ENCODE measurements at regions not wholly inside any gene's neighbourhood (a gene's known extent, or its start where the extent isn't known, plus 50 kb on each side); places are given as distances from the start of the nearest gene placed in this dataset.
A peak's percentile ranks its signal among the peaks of the same experiment; 100 is the strongest.

- no peak overlapping the region for H3K4me3 Mint-ChIP-seq
These were observed 57.9 kb upstream of the PTGFRN start for GRCh38 chr1:116851846-116852245.

DNA sequence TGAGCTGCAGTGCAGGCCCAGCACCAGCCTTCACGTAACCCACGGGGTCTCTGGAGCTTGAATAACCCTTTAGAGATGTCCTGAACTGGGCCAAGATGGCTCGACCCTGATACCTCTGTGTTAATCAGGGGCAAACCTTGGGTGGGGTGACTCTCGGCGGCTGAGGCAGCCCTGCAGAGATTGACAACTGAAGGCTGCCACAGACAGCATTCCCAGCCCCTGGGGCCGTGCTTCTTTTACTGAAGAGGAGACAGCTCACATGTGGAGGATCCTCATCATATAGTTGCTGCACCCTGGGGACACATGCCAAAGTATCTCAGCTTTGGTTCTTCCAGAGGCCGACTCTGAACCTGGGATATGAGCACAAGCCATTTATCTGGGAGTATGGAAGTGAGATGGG, 57.3 kb upstream of the PTGFRN start:
- no peak overlapping the region for H3K27ac Mint-ChIP-seq
- Histone ChIP-seq H3K4me1 (ENCODE audit: control insufficient read depth, insufficient read depth, low read length, poor library complexity, severe bottlenecking) (peaks cover 3% of the 10 kb centered on the region), H3K27me3 (ENCODE audit: control insufficient read depth, insufficient read depth, low read length) (no peaks in the 10 kb centered on the region), H3K27ac (ENCODE audit: insufficient read depth, low read length, poor library complexity, severe bottlenecking) (no peak overlapping the region), H3K4me3 (ENCODE audit: low read depth, low read length) (no peak overlapping the region), H3K9me3 (ENCODE audit: control insufficient read depth in 2 of 2, low read length in 2 of 2) (no peaks in the 10 kb centered on the region), H3K36me3 (ENCODE audit: control insufficient read depth, insufficient read depth, low read length) (no peaks in the 10 kb centered on the region)
- no peak overlapping the region for H3K4me3 Mint-ChIP-seq
- H3K36me3 Mint-ChIP-seq: no peaks in the 10 kb centered on the region
- DNase-seq: no peak
- no peaks in the 10 kb centered on the region for H3K27me3 Mint-ChIP-seq
- H3K9me3 Mint-ChIP-seq: peaks cover 0 to 1% (median 0%) of the 10 kb centered on the region in 7 donors
- peaks cover 11 to 32% (median 18%) of the 10 kb centered on the region in 4 donors for H3K4me1 Mint-ChIP-seq
- no peak for ATAC-seq (ENCODE audit: low read depth in 2 of 2)

More at GRCh38 chr1:116851846-116852245, 57.9 kb upstream of the PTGFRN start:
- H3K4me1 Mint-ChIP-seq: peaks cover 11 to 32% (median 18%) of the 10 kb centered on the region in 4 donors
- H3K9me3 ChIP-seq (ENCODE audit: control insufficient read depth in 2 of 2, low read length in 2 of 2): no peaks in the 10 kb centered on the region
- DNase-seq (no peak), ATAC-seq (ENCODE audit: low read depth in 2 of 2) (no peak)
- no peaks in the 10 kb centered on the region for H3K36me3 Mint-ChIP-seq
- H3K9me3 Mint-ChIP-seq: peaks cover 0 to 1% (median 0%) of the 10 kb centered on the region in 7 donors
- H3K36me3 ChIP-seq (ENCODE audit: control insufficient read depth, insufficient read depth, low read length): no peaks in the 10 kb centered on the region
- no peaks in the 10 kb centered on the region for H3K27me3 Mint-ChIP-seq
- peaks cover 3% of the 10 kb centered on the region for H3K4me1 ChIP-seq (ENCODE audit: control insufficient read depth, insufficient read depth, low read length, poor library complexity, severe bottlenecking)
- H3K27ac Mint-ChIP-seq: no peak overlapping the region
- H3K27me3 ChIP-seq (ENCODE audit: control insufficient read depth, insufficient read depth, low read length): no peaks in the 10 kb centered on the region
- no peak overlapping the region for H3K27ac ChIP-seq (ENCODE audit: insufficient read depth, low read length, poor library complexity, severe bottlenecking)
- H3K4me3 ChIP-seq (ENCODE audit: low read depth, low read length): no peak overlapping the region

DNA sequence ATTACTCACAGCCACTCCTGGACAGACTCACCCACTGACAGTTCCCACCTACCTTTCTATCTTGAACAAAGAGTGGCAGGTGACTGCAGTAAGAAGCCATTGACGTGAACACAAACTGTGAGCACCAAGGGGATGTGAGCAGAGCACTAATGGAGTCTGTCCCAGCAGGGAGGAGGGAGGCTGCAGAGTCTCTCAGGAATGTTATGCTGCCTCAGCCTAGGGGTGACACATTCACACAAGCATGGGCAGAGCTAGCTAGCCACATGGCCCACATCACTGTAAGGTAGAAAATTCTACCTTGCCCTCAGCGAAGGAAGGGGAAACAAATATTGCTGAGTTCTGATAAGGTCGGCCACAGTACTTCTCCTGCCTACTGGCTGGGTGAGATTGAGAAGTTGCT, 56.8 kb upstream of the PTGFRN start:
- Mint-ChIP-seq H3K9me3 (peaks cover 0 to 1% (median 0%) of the 10 kb centered on the region in 7 donors), H3K4me1 (peaks cover 8 to 28% (median 16%) of the 10 kb centered on the region in 4 donors), H3K4me3 (no peak overlapping the region), H3K27ac (no peak overlapping the region), H3K36me3 (no peaks in the 10 kb centered on the region), H3K27me3 (no peaks in the 10 kb centered on the region)
- H3K4me1 ChIP-seq (ENCODE audit: control insufficient read depth, insufficient read depth, low read length, poor library complexity, severe bottlenecking): peaks cover 3% of the 10 kb centered on the region
- no peak for DNase-seq
- no peak overlapping the region for H3K27ac ChIP-seq (ENCODE audit: insufficient read depth, low read length, poor library complexity, severe bottlenecking)
- ATAC-seq (ENCODE audit: low read depth in 2 of 2): no peak
- H3K4me3 ChIP-seq (ENCODE audit: low read depth, low read length): no peak overlapping the region
- H3K9me3 ChIP-seq (ENCODE audit: control insufficient read depth in 2 of 2, low read length in 2 of 2): no peaks in the 10 kb centered on the region
- no peaks in the 10 kb centered on the region for H3K36me3 ChIP-seq (ENCODE audit: control insufficient read depth, insufficient read depth, low read length)
- H3K27me3 ChIP-seq (ENCODE audit: control insufficient read depth, insufficient read depth, low read length): no peaks in the 10 kb centered on the region

DNA sequence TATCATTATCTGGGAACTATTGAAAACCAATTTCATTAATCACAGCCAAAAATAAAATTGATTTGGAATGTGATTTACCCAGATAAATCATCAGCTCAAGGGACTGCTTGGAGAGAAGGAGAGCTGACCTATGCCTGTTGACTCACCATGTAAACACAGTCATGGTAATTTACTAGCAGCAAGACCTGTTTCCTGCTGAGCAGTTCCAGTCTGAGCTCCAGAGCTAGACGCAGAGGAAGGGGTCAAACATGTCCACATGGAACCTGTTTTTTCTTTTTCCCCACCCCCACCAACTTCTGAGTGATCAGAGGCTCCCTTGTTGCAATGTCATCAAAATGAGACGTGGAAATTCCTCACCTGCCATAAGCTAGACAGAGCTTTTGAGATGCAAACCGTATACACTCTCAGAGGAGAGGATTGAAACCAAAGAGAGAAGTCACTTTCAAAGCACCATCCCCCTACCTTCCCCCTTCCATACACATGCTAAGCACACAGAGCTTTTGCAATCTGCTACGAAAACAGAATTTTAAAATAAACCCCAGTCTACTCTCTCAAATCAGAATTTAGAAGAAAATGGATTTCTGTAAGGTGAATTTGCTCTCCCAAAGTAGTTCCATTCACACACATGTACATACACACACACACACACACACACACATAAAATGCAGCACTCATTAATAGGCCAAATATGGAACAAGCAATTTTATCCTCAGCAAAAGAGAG, 55.9 kb upstream of the PTGFRN start:
- H3K27me3 ChIP-seq (ENCODE audit: control insufficient read depth, insufficient read depth, low read length): no peaks in the 10 kb centered on the region
- H3K4me1 ChIP-seq (ENCODE audit: control insufficient read depth, insufficient read depth, low read length, poor library complexity, severe bottlenecking): peaks cover 3% of the 10 kb centered on the region
- peak overlapping the region in 2 of 3 donors; percentile 4 to 23 for H3K27ac Mint-ChIP-seq
- no peak for DNase-seq
- peaks cover 6 to 23% (median 15%) of the 10 kb centered on the region in 4 donors for H3K4me1 Mint-ChIP-seq
- no peak overlapping the region for H3K27ac ChIP-seq (ENCODE audit: insufficient read depth, low read length, poor library complexity, severe bottlenecking)
- no peak overlapping the region for H3K4me3 ChIP-seq (ENCODE audit: low read depth, low read length)
- H3K9me3 Mint-ChIP-seq: peaks cover 0 to 1% (median 0%) of the 10 kb centered on the region in 7 donors
- no peak overlapping the region for H3K4me3 Mint-ChIP-seq
- no peaks in the 10 kb centered on the region for H3K9me3 ChIP-seq (ENCODE audit: control insufficient read depth in 2 of 2, low read length in 2 of 2)
- no peak for ATAC-seq (ENCODE audit: low read depth in 2 of 2)
- H3K27me3 Mint-ChIP-seq: no peaks in the 10 kb centered on the region
- no peaks in the 10 kb centered on the region for H3K36me3 ChIP-seq (ENCODE audit: control insufficient read depth, insufficient read depth, low read length)
- H3K36me3 Mint-ChIP-seq: no peaks in the 10 kb centered on the region

GRCh38 chr1:116854403-116854690, 55.4 kb upstream of the PTGFRN start:
- no peaks in the 10 kb centered on the region for H3K36me3 Mint-ChIP-seq
- no peak for DNase-seq
- Histone ChIP-seq H3K27me3 (ENCODE audit: control insufficient read depth, insufficient read depth, low read length) (no peaks in the 10 kb centered on the region), H3K27ac (ENCODE audit: insufficient read depth, low read length, poor library complexity, severe bottlenecking) (no peak overlapping the region), H3K9me3 (ENCODE audit: control insufficient read depth in 2 of 2, low read length in 2 of 2) (no peaks in the 10 kb centered on the region), H3K4me3 (ENCODE audit: low read depth, low read length) (no peak overlapping the region), H3K36me3 (ENCODE audit: control insufficient read depth, insufficient read depth, low read length) (no peaks in the 10 kb centered on the region), H3K4me1 (ENCODE audit: control insufficient read depth, insufficient read depth, low read length, poor library complexity, severe bottlenecking) (peaks cover 3% of the 10 kb centered on the region)
- no peaks in the 10 kb centered on the region for H3K27me3 Mint-ChIP-seq
- peak overlapping the region in 1 of 3 donors; percentile 23 for H3K27ac Mint-ChIP-seq
- no peak overlapping the region for H3K4me3 Mint-ChIP-seq
- peaks cover 6 to 23% (median 15%) of the 10 kb centered on the region in 4 donors for H3K4me1 Mint-ChIP-seq
- H3K9me3 Mint-ChIP-seq: peaks cover 0 to 1% (median 0%) of the 10 kb centered on the region in 7 donors
- ATAC-seq (ENCODE audit: low read depth in 2 of 2): no peak

GRCh38 chr1:116854716-116855115, 55.0 kb upstream of the PTGFRN start:
- no peak for ATAC-seq (ENCODE audit: low read depth in 2 of 2)
- Mint-ChIP-seq H3K27me3 (no peaks in the 10 kb centered on the region), H3K27ac (peak overlapping the region in 2 of 3 donors; percentile 4 to 23), H3K36me3 (no peaks in the 10 kb centered on the region), H3K4me1 (peaks cover 6 to 22% (median 15%) of the 10 kb centered on the region in 4 donors), H3K4me3 (peak overlapping the region in 1 of 4 donors; percentile 5), H3K9me3 (peaks cover 0 to 1% (median 0%) of the 10 kb centered on the region in 7 donors)
- Histone ChIP-seq H3K4me3 (ENCODE audit: low read depth, low read length) (no peak overlapping the region), H3K27ac (ENCODE audit: insufficient read depth, low read length, poor library complexity, severe bottlenecking) (no peak overlapping the region), H3K9me3 (ENCODE audit: control insufficient read depth in 2 of 2, low read length in 2 of 2) (no peaks in the 10 kb centered on the region), H3K36me3 (ENCODE audit: control insufficient read depth, insufficient read depth, low read length) (no peaks in the 10 kb centered on the region), H3K27me3 (ENCODE audit: control insufficient read depth, insufficient read depth, low read length) (no peaks in the 10 kb centered on the region), H3K4me1 (ENCODE audit: control insufficient read depth, insufficient read depth, low read length, poor library complexity, severe bottlenecking) (peaks cover 3% of the 10 kb centered on the region)
- no peak for DNase-seq

DNA sequence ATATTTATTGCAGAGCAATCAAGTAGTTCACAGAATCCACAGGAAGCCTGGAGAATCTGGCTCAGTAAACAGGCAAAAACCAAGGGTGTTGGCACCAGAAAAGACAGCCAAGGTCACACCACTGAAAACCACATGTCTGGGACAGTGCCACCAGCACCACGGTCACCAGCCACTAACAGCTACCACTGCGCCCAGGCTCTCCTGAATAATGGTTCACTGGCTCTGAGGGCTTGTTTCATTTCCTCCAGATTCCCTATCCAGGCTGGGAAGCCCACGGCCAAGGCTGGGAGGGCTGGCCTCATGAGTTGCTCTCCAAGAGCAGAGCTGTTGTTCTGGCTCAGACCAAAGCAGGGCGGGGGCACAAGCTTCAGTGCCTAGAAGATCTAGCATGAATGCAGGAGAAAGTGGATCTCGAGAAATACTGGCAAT, 54.5 kb upstream of the PTGFRN start:
- DNase-seq (no peak), ATAC-seq (ENCODE audit: low read depth in 2 of 2) (no peak)
- Mint-ChIP-seq H3K4me3 (no peak overlapping the region), H3K9me3 (peaks cover 0 to 1% (median 0%) of the 10 kb centered on the region in 7 donors), H3K27ac (peak overlapping the region in 1 of 3 donors; percentile 23), H3K27me3 (no peaks in the 10 kb centered on the region), H3K4me1 (peaks cover 6 to 17% (median 14%) of the 10 kb centered on the region in 4 donors), H3K36me3 (no peaks in the 10 kb centered on the region)
- Histone ChIP-seq H3K27ac (ENCODE audit: insufficient read depth, low read length, poor library complexity, severe bottlenecking) (no peak overlapping the region), H3K4me1 (ENCODE audit: control insufficient read depth, insufficient read depth, low read length, poor library complexity, severe bottlenecking) (peaks cover 3% of the 10 kb centered on the region), H3K9me3 (ENCODE audit: control insufficient read depth in 2 of 2, low read length in 2 of 2) (no peaks in the 10 kb centered on the region), H3K36me3 (ENCODE audit: control insufficient read depth, insufficient read depth, low read length) (no peaks in the 10 kb centered on the region), H3K27me3 (ENCODE audit: control insufficient read depth, insufficient read depth, low read length) (no peaks in the 10 kb centered on the region), H3K4me3 (ENCODE audit: low read depth, low read length) (no peak overlapping the region)

DNA sequence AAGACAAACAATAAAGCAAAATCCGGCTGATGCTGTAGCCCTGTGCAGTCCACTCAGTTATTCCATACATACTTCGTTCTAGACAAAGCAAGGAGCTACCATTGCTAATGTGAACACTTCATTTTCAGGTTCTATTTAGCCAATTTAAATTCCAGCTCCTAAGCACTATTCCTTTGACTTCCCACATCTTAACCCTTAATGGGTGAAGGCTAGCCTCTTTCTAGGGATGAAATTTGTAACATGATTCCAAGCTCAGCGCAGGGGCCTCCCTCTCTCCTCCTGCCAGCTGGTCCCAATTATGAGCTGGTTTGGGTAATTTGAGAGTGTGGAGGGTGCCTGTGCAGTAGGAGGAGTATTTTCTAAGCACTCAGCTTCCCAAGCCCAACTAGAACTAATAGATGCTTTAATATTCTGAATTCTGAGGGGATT, 53.9 kb upstream of the PTGFRN start:
- H3K36me3 ChIP-seq (ENCODE audit: control insufficient read depth, insufficient read depth, low read length): no peaks in the 10 kb centered on the region
- H3K4me3 Mint-ChIP-seq: no peak overlapping the region
- H3K27me3 Mint-ChIP-seq: no peaks in the 10 kb centered on the region

More for the DNA sequence above, 53.9 kb upstream of the PTGFRN start:
- peaks cover 0 to 1% (median 0%) of the 10 kb centered on the region in 7 donors for H3K9me3 Mint-ChIP-seq
- H3K4me1 Mint-ChIP-seq: peaks cover 6 to 16% (median 12%) of the 10 kb centered on the region in 4 donors
- Histone ChIP-seq H3K27ac (ENCODE audit: insufficient read depth, low read length, poor library complexity, severe bottlenecking) (no peak overlapping the region), H3K27me3 (ENCODE audit: control insufficient read depth, insufficient read depth, low read length) (no peaks in the 10 kb centered on the region), H3K9me3 (ENCODE audit: control insufficient read depth in 2 of 2, low read length in 2 of 2) (no peaks in the 10 kb centered on the region), H3K4me3 (ENCODE audit: low read depth, low read length) (no peak overlapping the region), H3K4me1 (ENCODE audit: control insufficient read depth, insufficient read depth, low read length, poor library complexity, severe bottlenecking) (peaks cover 3% of the 10 kb centered on the region)
- peak overlapping the region in 1 of 3 donors; percentile 27 for H3K27ac Mint-ChIP-seq
- H3K36me3 Mint-ChIP-seq: no peaks in the 10 kb centered on the region
- DNase-seq (no peak), ATAC-seq (ENCODE audit: low read depth in 2 of 2) (no peak)
